HG03565 (cell line): ENCODE measurements at regions not wholly inside any gene's neighbourhood (a gene's known extent, or its start where the extent isn't known, plus 50 kb on each side); places are given as distances from the start of the nearest gene placed in this dataset.

ENCODE experiments used
- ATAC-seq: cut with Tn5 transposase; IDR thresholded peaks from one replicate; pipeline ENCODE4 v1.9.1; 2021; ENCODE audit warnings: mild to moderate bottlenecking, moderate library complexity; ENCODE audit not compliant: unreplicated experiment

- ATAC-seq = no peak
Observed at GRCh38 chr1:101089613-101090338, 64.2 kb upstream of the DPH5 start.

- ATAC-seq = no peak
Observed at GRCh38 chr1:101088431-101088830, 62.8 kb upstream of the DPH5 start.

- ATAC-seq = no peak
Observed at GRCh38 chr1:101086783-101087182, 61.2 kb upstream of the DPH5 start.

DNA sequence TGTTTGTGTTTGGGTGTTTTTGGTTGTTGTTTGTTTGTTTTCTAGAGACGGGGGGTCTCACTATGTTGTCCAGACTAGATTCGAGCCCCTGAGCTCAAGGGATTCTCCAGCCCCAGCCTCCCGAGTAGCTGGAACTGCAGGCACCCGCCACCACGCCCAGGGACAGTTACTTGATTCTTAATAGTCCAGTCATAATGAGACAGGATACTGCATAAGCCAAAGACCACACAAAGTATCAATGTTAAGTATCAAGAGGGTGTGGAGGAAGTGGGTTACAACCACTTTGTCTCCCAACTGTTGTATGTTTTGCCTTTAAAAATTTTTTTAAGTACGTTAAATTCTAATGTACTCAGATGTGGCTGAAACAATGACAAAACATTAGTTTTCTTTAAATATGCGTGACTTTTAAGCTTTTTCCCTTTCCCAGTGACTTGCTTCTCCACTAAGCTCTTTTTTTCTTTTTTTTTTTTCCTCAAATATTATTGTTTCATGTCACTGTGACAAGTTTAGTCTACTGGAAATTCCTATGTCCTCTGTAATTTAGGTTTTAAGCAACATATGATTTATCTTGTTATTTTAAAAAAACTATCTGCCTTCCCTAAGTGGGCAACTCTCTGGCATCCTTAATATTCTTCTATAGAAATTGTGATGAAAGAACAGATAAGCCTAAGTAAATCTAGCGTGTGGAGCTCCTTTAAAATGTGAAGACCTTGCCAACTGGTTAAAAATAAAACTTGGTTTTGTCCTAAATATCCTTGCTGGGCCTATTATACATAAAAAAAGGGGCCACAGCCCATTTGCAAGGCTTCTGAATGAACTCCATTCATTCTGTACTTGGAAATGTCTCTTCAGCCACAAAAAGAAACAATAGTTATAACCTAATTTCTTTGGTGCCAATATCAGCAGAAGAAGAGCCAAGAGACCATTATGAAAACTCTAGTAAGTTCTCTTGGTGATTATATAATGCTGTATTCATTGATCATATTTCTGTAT lies 56.2 kb upstream of the DPH5 start:
- ATAC-seq = peak; percentile 94

DNA sequence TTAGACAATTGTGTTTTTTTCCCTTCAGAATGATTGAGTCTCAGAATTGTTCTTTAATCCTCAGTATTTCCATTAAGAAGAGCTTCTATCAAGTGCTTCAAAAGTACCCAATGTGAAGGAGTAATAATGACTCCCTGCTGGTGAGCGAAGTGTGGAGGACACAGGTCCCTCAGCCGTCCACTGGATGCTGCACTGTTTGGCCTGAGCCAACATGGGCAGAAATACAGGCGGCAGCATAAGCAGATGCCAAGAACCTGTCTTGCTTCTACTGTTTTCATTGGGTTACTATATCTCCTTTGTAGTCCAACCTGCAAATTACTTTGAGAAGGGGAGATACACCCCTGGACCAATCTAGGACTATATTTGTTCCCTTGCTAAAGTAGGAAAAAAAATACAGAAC lies 55.3 kb upstream of the DPH5 start:
- no peak for ATAC-seq

- ATAC-seq = no peak
Observed at GRCh38 chr1:101079341-101079740, 53.8 kb upstream of the DPH5 start.

- ATAC-seq = no peak
Observed at GRCh38 chr1:101077849-101078248, 52.3 kb upstream of the DPH5 start.

- no peak for ATAC-seq
Observed at GRCh38 chr1:101075926-101076325, 50.3 kb upstream of the DPH5 start.
